Stimulated activated CD4-positive, alpha-beta T cell treated with anti-CD3 and anti-CD28 coated beads, TNF-alpha, amount 100 ng/mL, for 48 hours (primary cell): ENCODE measurements at regions not wholly inside any gene's neighbourhood (a gene's known extent, or its start where the extent isn't known, plus 50 kb on each side); places are given as distances from the start of the nearest gene placed in this dataset.
"Not testable (repeated sequence)": the region's sequence is repeated elsewhere in the genome, so short reads cannot be mapped to it uniquely, and the experiment has no call there.

ENCODE experiments used
- DNase-seq, 3 donors: peaks; one replicate each; pipeline ENCODE4 v3.0.0-alpha.2; 2020; ENCODE audit warnings: low read depth in 3 of 3

GRCh38 chr2:58447586-58447985, 206.5 kb upstream of the FANCL start:
- no peak for DNase-seq

GRCh38 chr2:58441643-58442042, 200.5 kb upstream of the FANCL start:
- DNase-seq: no peak

DNA sequence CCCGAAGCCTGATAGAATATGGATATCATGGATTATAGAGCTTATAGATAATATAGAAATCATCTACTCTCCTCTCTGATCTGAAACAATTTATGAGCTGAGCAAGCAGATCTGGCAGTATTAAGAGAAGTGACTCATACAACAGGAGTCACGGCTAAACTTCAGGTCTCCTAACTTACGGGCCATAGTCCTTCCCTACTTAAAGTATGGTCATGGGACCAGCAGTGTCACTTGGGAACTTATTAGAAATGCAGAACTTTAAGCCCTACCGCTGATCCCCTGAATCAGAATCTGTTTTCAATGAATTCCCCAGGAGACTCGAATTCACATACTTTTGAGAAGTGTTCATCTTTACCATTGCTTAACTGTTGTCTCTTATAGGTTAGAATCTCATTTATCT, 195.7 kb upstream of the FANCL start:
- no peak for DNase-seq

DNA sequence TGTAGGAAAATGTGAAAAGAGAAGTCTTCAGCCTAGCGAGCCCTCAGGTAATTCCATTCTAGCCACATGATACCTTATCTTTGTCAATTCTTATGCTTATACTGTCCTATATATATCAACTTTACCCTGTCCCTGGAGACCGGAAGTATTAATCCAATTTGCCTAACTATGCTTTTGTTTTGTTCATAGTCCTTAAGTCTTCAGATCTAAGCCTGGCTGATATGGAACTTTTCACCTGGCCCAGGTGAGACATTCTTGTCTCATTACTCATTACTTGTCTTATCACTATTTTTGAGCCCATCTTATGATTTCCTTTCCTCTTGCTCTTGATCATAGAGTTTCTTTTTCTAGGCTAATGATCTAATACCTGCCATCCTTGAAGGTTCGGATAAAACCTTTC, 194.1 kb upstream of the FANCL start:
- DNase-seq: no peak

- no peak for DNase-seq
Observed at GRCh38 chr2:58434692-58435091, 193.6 kb upstream of the FANCL start.

- DNase-seq: no peak
Observed at GRCh38 chr2:58432491-58433170, 191.5 kb upstream of the FANCL start.

DNA sequence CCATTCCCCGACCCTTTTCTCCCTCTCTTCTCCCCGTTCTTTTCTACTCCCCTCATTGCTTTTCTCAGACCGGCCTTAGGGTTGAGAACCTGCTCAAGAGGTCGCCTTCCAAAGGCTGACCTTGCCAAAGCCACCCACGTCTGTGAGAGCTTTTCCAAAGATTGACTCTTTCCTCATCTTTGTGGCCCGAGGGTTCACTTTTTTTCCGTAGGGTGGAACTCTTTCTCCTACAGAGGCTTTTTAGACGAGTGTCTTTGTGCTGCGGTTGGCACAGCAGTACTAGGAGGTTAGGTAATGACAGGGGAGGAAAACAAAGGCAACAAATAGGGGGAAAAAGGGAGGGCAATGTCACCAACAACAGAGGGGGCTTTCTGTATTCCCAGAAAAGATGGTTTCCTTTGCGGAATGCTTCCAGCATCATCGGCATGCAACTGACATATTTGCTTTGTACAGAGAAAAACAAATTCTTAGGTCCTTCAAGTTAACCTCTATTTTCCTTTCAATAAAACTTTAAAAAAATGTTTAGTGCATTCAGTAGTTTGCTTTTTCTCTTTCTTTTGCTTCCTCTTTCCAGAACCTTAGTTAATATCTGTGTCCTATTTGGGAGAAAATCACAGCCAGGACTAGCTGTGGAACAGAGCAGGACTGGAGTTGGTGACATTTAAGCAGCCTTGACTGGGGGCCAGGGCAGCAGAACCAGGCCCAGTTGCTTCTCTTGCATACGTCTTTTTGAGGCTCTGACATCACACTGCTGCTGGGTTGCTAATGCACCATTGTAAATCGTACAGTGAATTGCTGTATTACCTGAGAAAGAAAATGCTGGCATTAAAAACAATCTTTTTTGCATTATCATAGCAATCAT, 188.1 kb upstream of the FANCL start:
- no peak for DNase-seq

GRCh38 chr2:58428096-58429013, 187.2 kb upstream of the FANCL start:
- DNase-seq: no peak

DNA sequence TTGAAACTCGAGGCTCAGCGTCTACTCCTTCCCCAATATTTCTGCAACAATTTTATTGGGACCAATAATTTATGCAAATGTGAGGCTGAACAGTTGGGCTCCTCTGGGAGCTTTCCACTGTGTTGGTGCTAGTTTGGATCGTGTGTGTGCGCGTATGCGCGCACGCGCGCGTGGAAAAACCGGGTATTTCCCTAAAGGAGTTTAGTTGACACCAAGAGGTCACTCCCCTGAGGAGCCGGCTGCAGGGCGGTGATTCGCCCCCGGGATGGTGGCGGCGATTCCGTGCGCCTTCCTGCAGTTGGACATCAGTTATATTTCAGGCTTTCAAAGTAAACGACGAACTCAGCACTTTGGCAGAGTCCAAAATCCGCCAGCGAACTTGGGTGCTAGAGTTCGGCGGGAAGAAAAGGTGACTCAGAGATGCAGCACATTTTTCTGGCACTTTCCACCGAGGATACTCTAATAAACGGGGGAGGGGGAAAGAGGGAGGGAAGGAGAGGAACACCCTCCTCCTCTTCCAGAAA, 186.5 kb upstream of the FANCL start:
- no peak for DNase-seq

DNA sequence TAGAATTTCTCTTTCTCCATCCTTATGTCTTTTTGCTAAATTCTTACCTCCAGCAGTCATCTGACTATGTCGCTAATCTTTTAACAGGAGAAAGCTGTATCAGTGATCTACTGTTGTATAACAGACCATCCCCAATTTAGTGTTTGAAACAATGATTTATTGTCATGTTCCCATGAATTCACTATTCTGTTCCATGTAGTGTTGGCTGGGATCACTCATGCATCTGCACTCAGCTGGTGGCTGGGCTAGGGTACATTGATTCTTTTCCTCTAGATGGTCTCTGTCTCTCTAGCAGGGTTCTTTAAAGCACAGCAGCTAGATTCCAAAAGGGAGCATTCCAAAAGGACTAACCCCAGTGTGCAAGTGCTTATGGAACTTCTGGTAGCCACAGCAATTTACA, 184.2 kb upstream of the FANCL start:
- DNase-seq: no peak

DNA sequence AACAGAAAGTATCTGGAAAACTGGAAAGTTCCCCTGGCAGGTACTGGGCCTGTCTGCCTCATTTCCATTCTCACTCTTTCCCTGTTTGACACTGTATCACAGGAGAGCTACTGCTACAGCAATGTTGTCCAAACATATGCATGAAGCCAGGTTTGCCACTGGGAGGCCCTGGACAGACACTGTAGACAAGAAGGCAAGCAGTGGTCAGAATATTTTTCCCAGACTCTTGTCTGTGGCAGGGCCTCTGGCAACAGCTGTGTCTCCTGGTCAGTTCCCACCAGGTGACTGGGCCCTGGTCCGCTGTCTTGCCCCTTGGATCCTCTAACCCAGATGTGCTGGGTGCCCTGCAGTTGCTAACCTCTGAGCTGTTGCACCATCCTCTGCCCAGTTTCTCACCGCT, 178.9 kb upstream of the FANCL start:
- no peak for DNase-seq

DNA sequence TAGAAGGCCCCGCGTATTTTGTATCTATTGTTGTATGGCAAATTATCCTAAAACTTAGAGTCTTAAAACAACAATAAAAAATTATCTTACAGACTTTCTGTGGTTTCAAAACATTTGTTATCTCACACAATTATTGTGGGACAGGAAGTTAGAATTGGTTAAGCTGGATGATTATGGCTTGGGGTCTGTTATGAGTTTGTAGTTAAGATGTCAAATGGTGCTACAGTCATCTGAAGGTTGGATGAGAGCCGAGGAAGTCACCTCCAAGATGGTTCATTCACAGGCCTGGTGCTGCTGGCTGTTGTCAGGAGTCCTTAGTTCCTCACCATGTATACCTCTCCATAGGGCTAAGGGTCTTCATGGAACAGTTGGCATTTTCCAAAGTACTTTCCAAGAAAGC, 175.6 kb upstream of the FANCL start:
- no peak for DNase-seq

DNA sequence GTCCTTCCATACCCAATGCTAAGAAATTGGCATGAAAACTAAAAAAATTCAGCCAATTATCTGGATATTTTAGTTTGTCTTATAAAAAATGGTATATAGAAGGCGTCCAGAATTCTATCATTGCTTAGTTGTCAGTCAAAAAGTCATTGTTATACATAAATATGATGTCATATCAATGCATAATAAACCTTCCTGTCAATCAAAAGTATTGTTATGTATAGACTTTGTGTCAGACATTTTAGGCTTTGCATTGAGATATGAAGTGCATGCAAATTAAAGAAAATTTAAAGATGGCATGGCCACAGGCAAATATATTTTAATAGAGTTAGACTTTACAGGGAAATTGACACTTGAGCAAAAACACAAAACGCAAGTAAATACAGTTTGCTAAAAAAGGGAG, 173.4 kb upstream of the FANCL start:
- no peak for DNase-seq

DNA sequence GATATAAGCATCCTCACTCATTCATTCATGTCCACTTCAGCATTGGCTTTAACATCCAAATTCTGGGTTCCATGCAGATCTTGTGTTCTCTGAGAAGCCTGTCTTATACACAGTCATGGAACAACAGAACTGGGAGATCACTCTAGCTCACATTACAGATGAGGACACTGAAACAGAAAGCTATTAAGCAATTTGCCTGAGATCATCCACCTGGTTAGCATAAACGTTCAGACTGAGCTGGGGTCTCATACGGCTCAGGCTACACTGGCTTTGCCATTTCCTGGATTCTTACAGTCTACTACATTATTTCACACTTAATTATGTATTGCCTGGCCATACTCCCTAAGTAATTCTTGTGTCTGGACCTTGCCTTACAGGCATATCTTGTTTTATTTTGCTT, 169.4 kb upstream of the FANCL start:
- DNase-seq: no peak

DNA sequence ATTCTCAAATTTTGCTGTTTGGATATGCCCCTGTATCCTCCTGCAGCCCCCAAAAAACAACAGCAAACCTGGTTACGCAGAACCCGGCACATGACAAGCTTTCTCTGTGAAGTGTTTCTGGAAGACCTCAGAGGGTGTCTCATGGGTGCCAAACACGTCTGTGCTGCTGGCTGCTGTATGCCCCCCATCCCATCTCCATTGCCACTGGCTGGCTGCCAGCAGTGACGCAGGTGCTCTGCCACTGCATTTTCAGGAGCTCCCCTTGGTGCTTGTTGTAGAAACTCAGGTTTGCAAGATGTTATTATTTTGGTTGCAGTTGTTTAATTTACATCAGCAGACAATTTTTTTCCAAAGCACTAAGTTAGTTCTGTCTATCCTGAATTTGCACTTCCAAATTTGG, 166.4 kb upstream of the FANCL start:
- no peak for DNase-seq

GRCh38 chr2:58405341-58405740, 164.2 kb upstream of the FANCL start:
- DNase-seq: no peak

DNA sequence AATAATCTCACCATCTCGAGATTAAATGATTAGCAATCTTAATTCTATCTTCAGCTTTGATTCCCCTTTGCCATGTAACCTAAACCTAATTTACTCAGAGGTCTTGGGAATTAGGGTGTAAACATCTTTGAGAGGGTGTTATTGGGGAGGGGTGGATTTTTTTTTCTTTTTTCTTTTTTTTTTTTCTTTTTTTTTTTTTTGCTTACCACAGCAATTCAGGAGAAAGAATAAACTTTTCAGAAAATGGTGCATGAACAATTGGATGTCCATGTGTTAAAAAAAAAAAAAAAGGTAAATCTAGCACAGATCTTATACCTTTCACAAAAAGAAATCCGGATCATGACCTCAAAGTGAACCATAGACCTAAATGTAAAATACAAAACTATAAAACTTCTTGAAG, 160.8 kb upstream of the FANCL start:
- DNase-seq: no peak

GRCh38 chr2:58398406-58398805, 157.3 kb upstream of the FANCL start:
- no peak for DNase-seq

DNA sequence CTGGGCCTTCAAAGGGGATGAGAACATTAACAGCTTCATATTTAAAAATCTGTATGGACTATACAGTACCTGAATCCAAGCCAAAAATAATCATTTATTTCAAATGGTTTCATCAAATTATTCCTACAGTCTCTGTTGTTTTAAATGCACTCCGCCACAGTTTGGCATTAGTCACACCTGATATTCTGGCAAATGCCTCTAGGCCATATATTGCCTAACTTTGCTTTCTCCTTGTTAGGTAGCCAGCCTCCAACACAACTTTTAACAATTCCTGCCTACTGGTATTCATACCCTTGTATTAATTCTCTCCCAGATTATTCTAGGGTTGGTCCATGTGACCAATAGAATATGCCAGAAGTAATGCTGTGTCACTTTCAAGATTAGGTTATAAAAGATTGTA, 146.6 kb upstream of the FANCL start:
- DNase-seq: no peak

DNA sequence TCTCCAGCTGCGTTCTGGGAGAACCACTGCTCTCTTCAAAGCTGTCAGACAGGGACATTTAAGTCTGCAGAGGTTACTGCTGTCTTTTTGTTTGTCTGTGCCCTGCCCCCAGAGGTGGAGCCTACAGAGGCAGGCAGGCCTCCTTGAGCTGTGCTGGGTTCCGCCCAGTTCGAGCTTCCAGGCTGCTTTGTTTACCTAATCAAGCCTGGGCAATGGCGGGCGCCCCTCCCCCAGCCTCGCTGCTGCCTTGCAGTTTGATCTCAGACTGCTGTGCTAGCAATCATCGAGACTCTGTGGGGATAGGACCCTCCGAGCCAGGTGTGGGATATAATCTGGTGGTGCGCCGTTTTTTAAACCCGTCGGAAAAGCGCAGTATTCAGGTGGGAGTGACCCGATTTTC, 145.8 kb upstream of the FANCL start:
- DNase-seq: not testable (repeated sequence)

DNA sequence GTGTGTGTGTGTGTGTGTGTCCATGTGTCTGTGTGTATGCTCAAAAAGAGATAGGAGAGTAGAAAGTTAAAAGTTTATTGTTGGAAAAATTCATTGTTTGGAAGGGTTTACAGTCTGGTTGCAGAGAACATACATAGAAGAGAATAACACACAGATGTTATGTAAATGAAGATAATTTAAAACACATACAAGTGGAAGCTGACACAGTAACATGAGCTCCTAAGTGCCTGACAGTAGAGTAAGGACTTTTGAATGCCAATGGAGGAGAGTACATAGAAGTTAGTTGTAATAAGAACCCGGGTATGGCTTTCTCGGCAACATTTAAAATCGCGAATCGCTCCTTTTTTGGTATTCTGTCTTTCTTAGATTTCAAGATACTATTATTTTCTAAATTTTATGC, 137.0 kb upstream of the FANCL start:
- DNase-seq: no peak

GRCh38 chr2:58377181-58377580, 136.1 kb upstream of the FANCL start:
- DNase-seq: no peak
